Stimulated activated CD4-positive, alpha-beta T cell treated with anti-CD3 and anti-CD28 coated beads, Interleukin-2, amount 100 ng/mL, for 24 hours (primary cell): ENCODE measurements at regions not wholly inside any gene's neighbourhood (a gene's known extent, or its start where the extent isn't known, plus 50 kb on each side); places are given as distances from the start of the nearest gene placed in this dataset.

Source experiments
- DNase-seq, 2 donors: peaks; one replicate each; pipeline ENCODE4 v3.0.0-alpha.2; 2020

- no peak for DNase-seq
These were observed 743.9 kb upstream of the SOX9 start for GRCh38 chr17:71376933-71377332.

- DNase-seq = no peak
These were observed 742.8 kb upstream of the SOX9 start for GRCh38 chr17:71378036-71378435.

GRCh38 chr17:71378741-71379140, 742.1 kb upstream of the SOX9 start:
- DNase-seq = no peak

GRCh38 chr17:71379512-71379911, 741.3 kb upstream of the SOX9 start:
- no peak for DNase-seq

- DNase-seq = no peak
These were observed 740.3 kb upstream of the SOX9 start for GRCh38 chr17:71380535-71380934.

GRCh38 chr17:71380936-71381335, 739.9 kb upstream of the SOX9 start:
- DNase-seq = no peak

GRCh38 chr17:71383091-71383490, 737.7 kb upstream of the SOX9 start:
- no peak for DNase-seq

- DNase-seq = no peak
These were observed 733.4 kb upstream of the SOX9 start for GRCh38 chr17:71387456-71387855.

- DNase-seq = no peak
These were observed 727.9 kb upstream of the SOX9 start for GRCh38 chr17:71392715-71393567.

- DNase-seq = no peak
These were observed 724.9 kb upstream of the SOX9 start for GRCh38 chr17:71395901-71396300.

GRCh38 chr17:71396711-71397110, 724.1 kb upstream of the SOX9 start:
- DNase-seq = no peak

GRCh38 chr17:71398025-71398424, 722.8 kb upstream of the SOX9 start:
- no peak for DNase-seq

GRCh38 chr17:71398800-71399219, 722.0 kb upstream of the SOX9 start:
- DNase-seq = no peak

- no peak for DNase-seq
These were observed 721.6 kb upstream of the SOX9 start for GRCh38 chr17:71399221-71399620.

- no peak for DNase-seq
These were observed 721.2 kb upstream of the SOX9 start for GRCh38 chr17:71399649-71400048.

- no peak for DNase-seq
These were observed 718.8 kb upstream of the SOX9 start for GRCh38 chr17:71402007-71402406.

GRCh38 chr17:71402661-71403141, 718.1 kb upstream of the SOX9 start:
- DNase-seq = no peak

GRCh38 chr17:71405101-71405500, 715.7 kb upstream of the SOX9 start:
- DNase-seq = no peak

- no peak for DNase-seq
These were observed 712.8 kb upstream of the SOX9 start for GRCh38 chr17:71407981-71408380.

- no peak for DNase-seq
These were observed 711.7 kb upstream of the SOX9 start for GRCh38 chr17:71409137-71409536.

GRCh38 chr17:71409712-71410111, 711.1 kb upstream of the SOX9 start:
- DNase-seq = no peak

- DNase-seq = no peak
These were observed 708.0 kb upstream of the SOX9 start for GRCh38 chr17:71412803-71413202.

- no peak for DNase-seq
These were observed 706.9 kb upstream of the SOX9 start for GRCh38 chr17:71413935-71414334.

GRCh38 chr17:71417142-71417541, 703.7 kb upstream of the SOX9 start:
- DNase-seq = no peak

- no peak for DNase-seq
These were observed 697.9 kb upstream of the SOX9 start for GRCh38 chr17:71422968-71423367.
